Cardiac fibroblast (primary cell): ENCODE measurements at regions not wholly inside any gene's neighbourhood (a gene's known extent, or its start where the extent isn't known, plus 50 kb on each side); places are given as distances from the start of the nearest gene placed in this dataset.

ENCODE experiments used
- DNase-seq, 2 donors: peaks; one replicate each; pipeline versions ENCODE4 v3.0.0 to v3.0.0-alpha.2; 2010; ENCODE audit warnings: low read depth in 2 of 2
- H3K4me3 ChIP-seq, 2 donors: replicated peaks in 1 of 2; 1 replicate in 1 of 2; 2 replicates in 1 of 2; pipeline ENCODE4 v1.5.1; 2011; ENCODE audit warnings: low read depth in 2 of 2, low read length in 2 of 2, mild to moderate bottlenecking in 2 of 2, moderate library complexity in 1 of 2
- TF ChIP-seq, protein P1 (sequence below): IDR thresholded peaks from one replicate; pipeline ENCODE4 v1.5.1; 2011; ENCODE audit warnings: low read depth, mild to moderate bottlenecking, low read length, inconsistent platforms

DNA sequence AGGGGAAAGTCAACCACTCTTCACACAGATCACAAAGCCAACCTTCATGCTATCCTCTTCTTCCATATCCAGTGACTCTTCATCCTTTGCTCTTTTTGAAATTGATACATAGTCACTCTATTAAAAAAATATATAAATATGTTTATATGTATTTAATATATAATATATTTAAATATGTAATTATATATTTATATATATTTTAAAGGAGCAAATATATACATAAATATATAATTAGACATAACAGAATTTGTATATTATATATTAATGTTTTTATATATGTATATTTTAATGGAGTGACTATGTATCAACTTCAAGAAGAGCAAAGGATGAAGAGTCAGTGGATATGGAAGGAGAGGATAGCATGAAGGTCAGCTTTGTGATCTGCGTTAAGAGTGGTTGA, 374.9 kb downstream of the CDH9 start:
- TF ChIP-seq, protein P1, sequence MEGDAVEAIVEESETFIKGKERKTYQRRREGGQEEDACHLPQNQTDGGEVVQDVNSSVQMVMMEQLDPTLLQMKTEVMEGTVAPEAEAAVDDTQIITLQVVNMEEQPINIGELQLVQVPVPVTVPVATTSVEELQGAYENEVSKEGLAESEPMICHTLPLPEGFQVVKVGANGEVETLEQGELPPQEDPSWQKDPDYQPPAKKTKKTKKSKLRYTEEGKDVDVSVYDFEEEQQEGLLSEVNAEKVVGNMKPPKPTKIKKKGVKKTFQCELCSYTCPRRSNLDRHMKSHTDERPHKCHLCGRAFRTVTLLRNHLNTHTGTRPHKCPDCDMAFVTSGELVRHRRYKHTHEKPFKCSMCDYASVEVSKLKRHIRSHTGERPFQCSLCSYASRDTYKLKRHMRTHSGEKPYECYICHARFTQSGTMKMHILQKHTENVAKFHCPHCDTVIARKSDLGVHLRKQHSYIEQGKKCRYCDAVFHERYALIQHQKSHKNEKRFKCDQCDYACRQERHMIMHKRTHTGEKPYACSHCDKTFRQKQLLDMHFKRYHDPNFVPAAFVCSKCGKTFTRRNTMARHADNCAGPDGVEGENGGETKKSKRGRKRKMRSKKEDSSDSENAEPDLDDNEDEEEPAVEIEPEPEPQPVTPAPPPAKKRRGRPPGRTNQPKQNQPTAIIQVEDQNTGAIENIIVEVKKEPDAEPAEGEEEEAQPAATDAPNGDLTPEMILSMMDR: no peak
- DNase-seq: no peak
- no peak overlapping the region for H3K4me3 ChIP-seq

DNA sequence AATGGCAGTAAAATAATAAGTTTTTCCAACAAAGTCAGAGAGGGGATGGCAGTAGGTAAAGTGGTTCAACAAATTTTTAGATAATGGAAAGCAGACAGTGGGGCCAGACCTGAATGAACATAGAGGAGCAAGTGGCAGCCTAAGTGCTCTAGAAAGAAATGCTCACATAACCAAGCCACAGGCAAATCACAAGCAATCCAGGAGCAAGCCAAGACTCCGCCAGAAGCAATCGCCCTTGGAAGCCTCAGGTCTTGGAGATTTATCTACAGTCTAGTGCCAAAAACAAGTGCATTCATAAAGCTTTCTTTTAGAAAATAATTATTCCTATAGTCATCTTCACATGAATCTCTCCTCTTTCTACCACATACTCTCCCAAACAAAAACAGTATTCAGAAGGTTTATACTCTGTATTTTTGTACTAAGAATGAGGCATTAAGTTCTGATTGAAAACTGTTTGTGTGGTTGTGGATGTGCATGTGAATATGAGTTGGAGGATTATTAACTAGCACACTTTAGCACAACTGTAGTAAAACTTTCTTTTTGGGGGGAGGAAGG, 375.5 kb downstream of the CDH9 start:
- TF ChIP-seq, protein P1: no peak
- no peak overlapping the region for H3K4me3 ChIP-seq
- no peak for DNase-seq

DNA sequence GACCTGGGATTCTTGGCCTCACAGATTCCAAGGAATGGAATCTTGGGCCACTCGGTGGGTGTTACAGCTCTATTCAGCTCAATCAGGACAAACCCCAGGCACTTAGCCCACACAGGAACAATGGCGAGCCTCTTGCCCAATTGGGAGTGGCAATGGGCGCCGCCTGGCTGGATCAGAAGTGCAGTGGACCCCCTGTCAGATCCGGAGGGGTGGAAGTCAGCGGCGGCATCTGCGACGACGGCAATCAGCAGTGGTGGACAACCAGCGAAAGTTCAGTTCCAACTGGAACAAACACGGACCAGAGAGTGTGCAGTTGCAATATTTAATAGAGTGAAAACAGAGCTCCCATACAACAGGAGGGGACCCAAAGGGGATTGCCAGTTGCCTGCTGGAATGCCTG, 378.3 kb downstream of the CDH9 start:
- DNase-seq: no peak
- TF ChIP-seq, protein P1: no peak
- H3K4me3 ChIP-seq: no peak overlapping the region

DNA sequence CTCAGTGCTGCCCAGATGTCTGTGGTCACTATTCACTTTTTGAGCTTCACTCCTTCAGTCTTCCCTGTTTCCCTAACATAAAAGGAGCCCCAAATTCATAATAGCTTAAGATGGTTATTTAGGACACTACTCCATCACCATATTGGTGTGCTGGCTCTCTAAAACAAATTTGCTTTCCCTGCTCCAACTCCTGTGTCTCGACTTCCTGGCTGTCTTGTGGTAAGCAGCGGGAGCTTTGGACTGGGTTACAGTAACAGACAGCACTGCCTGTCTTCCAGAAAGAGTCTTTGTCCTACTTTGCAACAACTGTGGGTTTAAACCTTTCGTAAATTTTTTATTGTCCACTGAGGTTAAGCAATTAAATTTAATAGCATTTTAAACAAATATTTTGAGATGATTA, 389.4 kb downstream of the CDH9 start:
- no peak for DNase-seq
- H3K4me3 ChIP-seq: no peak overlapping the region
- TF ChIP-seq, protein P1: no peak

DNA sequence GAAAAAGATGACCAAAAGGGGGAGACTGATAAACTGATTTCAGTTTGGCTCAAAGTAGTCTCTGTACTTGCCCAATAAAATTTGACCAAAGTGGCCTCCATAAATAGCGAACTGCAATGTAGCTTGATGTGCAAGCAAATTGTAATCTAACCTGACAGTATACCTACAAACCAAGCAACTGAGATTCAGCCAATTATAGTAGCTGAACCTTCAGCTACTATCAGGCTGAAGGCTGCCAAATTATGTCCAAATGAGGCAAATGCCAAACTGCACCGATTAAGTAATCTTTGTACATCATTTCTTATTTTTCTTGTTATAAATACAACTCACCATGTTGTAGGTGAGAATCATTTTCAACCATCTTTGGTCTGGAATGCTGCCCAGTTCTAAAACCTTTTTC, 390.6 kb downstream of the CDH9 start:
- H3K4me3 ChIP-seq: no peak overlapping the region
- TF ChIP-seq, protein P1: no peak
- no peak for DNase-seq

DNA sequence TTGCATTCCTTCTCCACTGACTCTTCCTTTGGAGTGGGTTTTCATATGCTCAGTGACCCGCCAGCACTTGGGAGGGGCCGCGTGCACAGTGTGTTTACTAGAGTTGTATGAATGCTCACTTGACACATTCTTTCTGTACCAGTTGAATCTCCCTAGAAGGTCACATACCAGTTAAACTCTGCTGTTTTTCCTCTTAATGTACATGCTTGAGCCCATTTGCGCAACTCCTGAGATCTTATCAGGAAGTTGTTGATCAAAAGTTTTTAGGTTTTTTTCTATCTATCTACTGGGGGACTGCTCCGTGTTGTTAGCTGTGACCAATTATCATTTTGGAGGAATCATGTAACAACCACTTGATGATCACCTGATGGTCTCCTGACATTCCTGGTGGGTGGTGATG, 392.7 kb downstream of the CDH9 start:
- no peak overlapping the region for H3K4me3 ChIP-seq
- TF ChIP-seq, protein P1: no peak
- DNase-seq: no peak

DNA sequence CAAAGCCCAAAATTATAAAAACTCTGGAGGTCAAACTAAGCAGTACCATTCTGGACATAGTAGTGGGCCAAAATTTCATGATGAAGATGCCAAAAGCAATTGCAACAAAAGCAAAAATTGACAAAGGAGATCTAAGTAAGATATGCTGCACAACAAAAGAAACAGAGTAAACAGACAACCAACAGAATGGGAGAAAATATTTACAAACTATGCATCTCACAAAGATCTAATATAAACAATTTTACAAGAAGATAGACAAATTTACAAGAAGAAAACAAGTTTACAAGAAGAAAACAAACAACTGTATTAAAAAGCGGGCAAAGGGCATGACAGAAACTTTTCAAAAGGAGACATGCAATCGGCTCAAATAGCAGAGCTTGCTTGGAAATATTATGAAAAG, 396.9 kb downstream of the CDH9 start:
- DNase-seq: no peak
- TF ChIP-seq, protein P1: no peak
- no peak overlapping the region for H3K4me3 ChIP-seq
